ENCODE measurements at regions not wholly inside any gene's neighbourhood (a gene's known extent, or its start where the extent isn't known, plus 50 kb on each side); places are given as distances from the start of the nearest gene placed in this dataset.

- Histone ChIP-seq H3K4me3 (no peak overlapping the region), H3K36me3 (ENCODE audit: insufficient read depth) (no peaks in the 10 kb centered on the region), H3K4me1 (ENCODE audit: insufficient read depth) (no peaks in the 10 kb centered on the region), H3K27ac (ENCODE audit: low read depth) (no peak overlapping the region), H2AFZ (no peak overlapping the region), H3K9me2 (ENCODE audit: insufficient read depth) (no peaks in the 10 kb centered on the region), H3K79me2 (replicated peaks; ENCODE audit: insufficient read depth) (no peaks in the 10 kb centered on the region), H3K4me2 (no peak overlapping the region), H3F3A (replicated peaks; ENCODE audit: low read depth) (no peaks in the 10 kb centered on the region), H4K20me1 (replicated peaks; ENCODE audit: insufficient read depth) (no peaks in the 10 kb centered on the region), H3K27me3 (ENCODE audit: insufficient read depth) (no peaks in the 10 kb centered on the region)
- H3K4me1 Mint-ChIP-seq: no peaks in the 10 kb centered on the region
- no peaks in the 10 kb centered on the region for H3K36me3 Mint-ChIP-seq (ENCODE audit: low read depth)
- no peaks in the 10 kb centered on the region for H3K27me3 Mint-ChIP-seq (ENCODE audit: insufficient read depth, low read depth, poor library complexity)
- TF ChIP-seq ZNF462 (CRISPR knock-in tag; IDR thresholded peaks at IDR 0.05) (no peak), STAT1 (IDR thresholded peaks at IDR 0.05; ENCODE audit: unreplicated experiment) (no peak), ZNF114 (CRISPR knock-in tag; IDR thresholded peaks at IDR 0.05) (no peak), NANOG (IDR thresholded peaks at IDR 0.05; ENCODE audit: borderline replicate concordance) (no peak), POLR2AphosphoS5 (IDR thresholded peaks at IDR 0.05; ENCODE audit: low read depth) (no peak), ZNF331 (CRISPR knock-in tag; IDR thresholded peaks at IDR 0.05; ENCODE audit: low read depth) (no peak), EZH2 (IDR thresholded peaks at IDR 0.05; ENCODE audit: low read depth, unreplicated experiment) (no peak), EZH2phosphoT487 (IDR thresholded peaks at IDR 0.05; ENCODE audit: unreplicated experiment) (no peak), ETS1 (IDR thresholded peaks at IDR 0.05) (no peak), CTCF (conservative IDR thresholded peaks at IDR 0.05; ENCODE audit: low read depth in 2 of 2) (no peak), REST (IDR thresholded peaks at IDR 0.05; ENCODE audit: unreplicated experiment) (no peak)
- H3K9me3 Mint-ChIP-seq: no peaks in the 10 kb centered on the region
- ATAC-seq (no peak), DNase-seq (ENCODE audit: low spot score) (no peak)
- no peak overlapping the region for H3K27ac Mint-ChIP-seq
- H3K4me3 Mint-ChIP-seq: no peak overlapping the region
Measured at GRCh38 chr17:70658840-70659239, 489.5 kb downstream of the KCNJ2 start.

Data from GM23338 (cell line).